ENCODE measurements at regions not wholly inside any gene's neighbourhood (a gene's known extent, or its start where the extent isn't known, plus 50 kb on each side); places are given as distances from the start of the nearest gene placed in this dataset.

- no peak for TF ChIP-seq ZBTB7A (IDR thresholded peaks at IDR 0.05; ENCODE audit: low read depth)
- TF ChIP-seq NFIC (IDR thresholded peaks at IDR 0.05) = no peak
- no peak for TF ChIP-seq REST (IDR thresholded peaks at IDR 0.05; ENCODE audit: low read depth)
- no peak for TF ChIP-seq RAD21 (IDR thresholded peaks at IDR 0.05; ENCODE audit: low read depth)
- TF ChIP-seq TEAD4 (IDR thresholded peaks at IDR 0.05) = no peak
- TF ChIP-seq YY1 (IDR thresholded peaks at IDR 0.05; ENCODE audit: low read depth) = no peak
- no peak for TF ChIP-seq EP300 (IDR thresholded peaks at IDR 0.05; ENCODE audit: borderline replicate concordance)
- no peak for TF ChIP-seq TAF1 (IDR thresholded peaks at IDR 0.05; ENCODE audit: low read depth)
- no peak for TF ChIP-seq FOXM1 (IDR thresholded peaks at IDR 0.05; ENCODE audit: borderline replicate concordance, low read depth)
- TF ChIP-seq CEBPB (IDR thresholded peaks at IDR 0.05) = no peak
- TF ChIP-seq USF1 (IDR thresholded peaks at IDR 0.05) = no peak
- TF ChIP-seq CREB1 (IDR thresholded peaks at IDR 0.05; ENCODE audit: low read depth) = no peak
- TF ChIP-seq TCF12 (IDR thresholded peaks at IDR 0.05; ENCODE audit: low read depth) = no peak
- TF ChIP-seq MAX (IDR thresholded peaks at IDR 0.05) = no peak
- no peak for TF ChIP-seq EGR1 (IDR thresholded peaks at IDR 0.05)
Measured at GRCh38 chr10:4006051-4006450, 221.0 kb upstream of the KLF6 start.

GRCh38 chr10:4004990-4005389, 220.0 kb upstream of the KLF6 start:
- TF ChIP-seq RAD21 (IDR thresholded peaks at IDR 0.05; ENCODE audit: low read depth) (no peak), TCF12 (IDR thresholded peaks at IDR 0.05; ENCODE audit: low read depth) (no peak), ZBTB7A (IDR thresholded peaks at IDR 0.05; ENCODE audit: low read depth) (no peak), USF1 (IDR thresholded peaks at IDR 0.05) (no peak), FOXM1 (IDR thresholded peaks at IDR 0.05; ENCODE audit: borderline replicate concordance, low read depth) (no peak), CREB1 (IDR thresholded peaks at IDR 0.05; ENCODE audit: low read depth) (no peak), REST (IDR thresholded peaks at IDR 0.05; ENCODE audit: low read depth) (no peak), EGR1 (IDR thresholded peaks at IDR 0.05) (no peak), TAF1 (IDR thresholded peaks at IDR 0.05; ENCODE audit: low read depth) (no peak), YY1 (IDR thresholded peaks at IDR 0.05; ENCODE audit: low read depth) (no peak), NFIC (IDR thresholded peaks at IDR 0.05) (no peak), MAX (IDR thresholded peaks at IDR 0.05) (no peak), CEBPB (IDR thresholded peaks at IDR 0.05) (no peak)

GRCh38 chr10:4004144-4004543, 219.1 kb upstream of the KLF6 start:
- TF ChIP-seq YY1 (IDR thresholded peaks at IDR 0.05; ENCODE audit: low read depth) (no peak), RAD21 (IDR thresholded peaks at IDR 0.05; ENCODE audit: low read depth) (no peak), TEAD4 (IDR thresholded peaks at IDR 0.05) (no peak), EGR1 (IDR thresholded peaks at IDR 0.05) (no peak), EP300 (IDR thresholded peaks at IDR 0.05; ENCODE audit: borderline replicate concordance) (no peak), ZBTB7A (IDR thresholded peaks at IDR 0.05; ENCODE audit: low read depth) (no peak)

GRCh38 chr10:4003348-4003973, 218.5 kb upstream of the KLF6 start:
- TF ChIP-seq MAX (IDR thresholded peaks at IDR 0.05) = no peak
- no peak for TF ChIP-seq YY1 (IDR thresholded peaks at IDR 0.05; ENCODE audit: low read depth)
- no peak for TF ChIP-seq CREB1 (IDR thresholded peaks at IDR 0.05; ENCODE audit: low read depth)
- TF ChIP-seq ZBTB7A (IDR thresholded peaks at IDR 0.05; ENCODE audit: low read depth) = no peak
- no peak for TF ChIP-seq FOXM1 (IDR thresholded peaks at IDR 0.05; ENCODE audit: borderline replicate concordance, low read depth)
- no peak for TF ChIP-seq NFIC (IDR thresholded peaks at IDR 0.05)
- no peak for TF ChIP-seq USF1 (IDR thresholded peaks at IDR 0.05)
- no peak for TF ChIP-seq RAD21 (IDR thresholded peaks at IDR 0.05; ENCODE audit: low read depth)
- TF ChIP-seq TAF1 (IDR thresholded peaks at IDR 0.05; ENCODE audit: low read depth) = no peak
- no peak for TF ChIP-seq CEBPB (IDR thresholded peaks at IDR 0.05)
- TF ChIP-seq TCF12 (IDR thresholded peaks at IDR 0.05; ENCODE audit: low read depth) = no peak
- no peak for TF ChIP-seq REST (IDR thresholded peaks at IDR 0.05; ENCODE audit: low read depth)
- no peak for TF ChIP-seq TEAD4 (IDR thresholded peaks at IDR 0.05)
- no peak for TF ChIP-seq EP300 (IDR thresholded peaks at IDR 0.05; ENCODE audit: borderline replicate concordance)
- TF ChIP-seq EGR1 (IDR thresholded peaks at IDR 0.05) = no peak

All from Ishikawa (cell line).